Tibial artery (tissue), 4 donors: ENCODE measurements at regions not wholly inside any gene's neighbourhood (a gene's known extent, or its start where the extent isn't known, plus 50 kb on each side); places are given as distances from the start of the nearest gene placed in this dataset.

Source experiments
- DNase-seq, 2 donors: peaks; one replicate each; pipeline ENCODE4 v3.0.0-alpha.2; 2019
- H3K27ac ChIP-seq, 2 donors: fragments of 200-600 bp; sonication (generic) in 1 of 2; 1 replicate in 1 of 2; 2 replicates in 1 of 2; pipeline ENCODE4 v1.5.1; 2018 to 2019; ENCODE audit warnings: mild to moderate bottlenecking in 1 of 2
- H3K27me3 ChIP-seq, 2 donors: fragments of 200-600 bp; sonication (generic) in 1 of 2; one replicate each; pipeline versions ENCODE4 v1.5.1 to v1.6.0; 2016 to 2019
- H3K36me3 ChIP-seq, 3 donors: fragments of 200-600 bp; sonication (generic) in 2 of 3; one replicate each; pipeline ENCODE4 v1.5.1; 2016 to 2019; ENCODE audit warnings: mild to moderate bottlenecking in 2 of 3
- H3K4me1 ChIP-seq, 4 donors: fragments of 200-600 bp; sonication (generic) in 2 of 4; 1 replicate in 3 of 4; 2 replicates in 1 of 4; pipeline ENCODE4 v1.5.1; 2016 to 2019
- H3K4me3 ChIP-seq, 2 donors: fragments of 200-600 bp; sonication (generic) in 1 of 2; 1 replicate in 1 of 2; 2 replicates in 1 of 2; pipeline ENCODE4 v1.5.1; 2018 to 2019; ENCODE audit warnings: mild to moderate bottlenecking in 2 of 2
- H3K9me3 ChIP-seq, 3 donors: fragments of 200-600 bp; sonication (generic) in 1 of 3; one replicate each; pipeline ENCODE4 v1.5.1; 2016 to 2019
- intact Hi-C: fragments of 100-400 bp; cut with DNase I; formaldehyde crosslinking; loops from one replicate; pipeline ENCODE4 v1.15.0; 2023; ENCODE audit warnings: low total_unique reads
- TF ChIP-seq, protein P1 (sequence below), 2 experiments: fragments of 200-600 bp in 1 of 2; fragments of 450-650 bp in 1 of 2; IDR thresholded peaks; one replicate each; pipeline ENCODE4 v1.5.1; 2017 to 2019; ENCODE audit warnings: antibody characterized with exemption in 2 of 2, mild to moderate bottlenecking in 1 of 2, moderate library complexity in 1 of 2

DNA sequence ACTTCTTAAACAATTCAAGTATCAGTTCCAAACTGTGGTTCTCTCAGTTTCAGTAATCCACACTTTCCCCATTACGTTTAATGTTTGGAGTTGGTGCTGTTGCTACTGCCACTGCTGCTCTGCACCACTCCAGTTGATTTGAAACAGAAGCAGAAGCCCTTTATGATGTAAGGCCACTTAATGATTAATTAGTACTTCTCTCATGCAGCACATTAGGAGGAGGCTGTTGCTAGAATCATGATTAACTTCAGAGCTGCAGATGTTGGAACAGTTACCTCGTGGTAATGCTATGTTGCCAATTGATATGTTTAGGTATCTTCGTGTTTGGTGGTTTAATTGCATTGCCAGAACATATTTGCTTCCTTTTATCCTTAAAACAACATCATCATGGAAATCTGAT lies 986.2 kb upstream of the CITED2 start:
- H3K27ac ChIP-seq, result no peak overlapping the region
- TF ChIP-seq, protein P1, sequence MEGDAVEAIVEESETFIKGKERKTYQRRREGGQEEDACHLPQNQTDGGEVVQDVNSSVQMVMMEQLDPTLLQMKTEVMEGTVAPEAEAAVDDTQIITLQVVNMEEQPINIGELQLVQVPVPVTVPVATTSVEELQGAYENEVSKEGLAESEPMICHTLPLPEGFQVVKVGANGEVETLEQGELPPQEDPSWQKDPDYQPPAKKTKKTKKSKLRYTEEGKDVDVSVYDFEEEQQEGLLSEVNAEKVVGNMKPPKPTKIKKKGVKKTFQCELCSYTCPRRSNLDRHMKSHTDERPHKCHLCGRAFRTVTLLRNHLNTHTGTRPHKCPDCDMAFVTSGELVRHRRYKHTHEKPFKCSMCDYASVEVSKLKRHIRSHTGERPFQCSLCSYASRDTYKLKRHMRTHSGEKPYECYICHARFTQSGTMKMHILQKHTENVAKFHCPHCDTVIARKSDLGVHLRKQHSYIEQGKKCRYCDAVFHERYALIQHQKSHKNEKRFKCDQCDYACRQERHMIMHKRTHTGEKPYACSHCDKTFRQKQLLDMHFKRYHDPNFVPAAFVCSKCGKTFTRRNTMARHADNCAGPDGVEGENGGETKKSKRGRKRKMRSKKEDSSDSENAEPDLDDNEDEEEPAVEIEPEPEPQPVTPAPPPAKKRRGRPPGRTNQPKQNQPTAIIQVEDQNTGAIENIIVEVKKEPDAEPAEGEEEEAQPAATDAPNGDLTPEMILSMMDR (IDR thresholded peaks at IDR 0.05), result no peak
- H3K27me3 ChIP-seq, result no peaks in the 10 kb centered on the region
- peaks cover 0 to 3% (median 0%) of the 10 kb centered on the region in 4 donors for H3K4me1 ChIP-seq
- no peak overlapping the region for H3K4me3 ChIP-seq
- DNase-seq, result no peak
- intact Hi-C loops, result no loop called here
- no peaks in the 10 kb centered on the region for H3K36me3 ChIP-seq
- peaks cover 0 to 15% (median 11%) of the 10 kb centered on the region in 3 donors for H3K9me3 ChIP-seq

DNA sequence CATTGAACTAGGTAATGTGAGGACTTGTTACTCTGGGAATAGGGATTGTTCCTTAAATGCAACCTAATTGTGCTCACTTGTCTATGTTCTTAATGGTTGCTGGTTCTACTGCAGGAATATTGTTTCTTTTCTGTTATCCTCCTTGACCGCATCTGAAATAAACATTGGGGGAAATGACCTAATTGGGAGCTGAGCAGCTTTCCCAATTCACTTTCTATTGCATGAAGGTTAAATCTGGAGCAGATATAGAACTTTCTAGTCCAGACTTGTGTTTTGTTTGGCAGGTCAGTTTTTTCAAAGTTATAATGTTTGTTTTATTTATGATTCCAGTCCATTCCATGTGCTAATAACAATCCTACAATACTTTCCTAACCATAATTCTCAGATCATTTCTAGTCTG lies 981.0 kb upstream of the CITED2 start:
- no peaks in the 10 kb centered on the region for H3K27me3 ChIP-seq
- no peaks in the 10 kb centered on the region for H3K9me3 ChIP-seq
- peaks cover 0 to 6% (median 0%) of the 10 kb centered on the region in 4 donors for H3K4me1 ChIP-seq
- H3K27ac ChIP-seq, result no peak overlapping the region
- TF ChIP-seq, protein P1 (IDR thresholded peaks at IDR 0.05), result no peak
- H3K36me3 ChIP-seq, result no peaks in the 10 kb centered on the region
- intact Hi-C loops, result no loop called here
- DNase-seq, result no peak
- no peak overlapping the region for H3K4me3 ChIP-seq

DNA sequence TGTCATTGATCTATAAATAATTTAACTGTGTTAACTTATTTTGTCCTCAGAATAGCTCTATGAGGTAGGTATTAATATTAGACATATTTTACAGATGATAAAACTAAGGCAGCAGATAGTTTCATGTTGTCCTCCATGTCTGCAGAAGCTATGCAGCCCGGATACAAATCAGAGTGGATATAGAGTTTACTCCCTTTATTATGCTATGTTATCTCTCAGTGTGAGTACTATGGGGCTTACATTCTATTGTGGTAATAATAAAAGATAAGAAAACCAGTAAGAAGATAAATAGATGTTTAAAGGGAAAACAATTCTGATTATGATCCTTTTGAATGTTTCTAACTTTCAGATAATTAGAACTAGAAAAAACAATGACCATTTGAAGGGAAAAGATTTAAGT lies 979.8 kb upstream of the CITED2 start:
- DNase-seq, result no peak
- peaks cover 0 to 6% (median 0%) of the 10 kb centered on the region in 4 donors for H3K4me1 ChIP-seq
- TF ChIP-seq, protein P1 (IDR thresholded peaks at IDR 0.05), result no peak
- H3K27ac ChIP-seq, result no peak overlapping the region
- H3K36me3 ChIP-seq, result no peaks in the 10 kb centered on the region
- H3K4me3 ChIP-seq, result no peak overlapping the region
- intact Hi-C loops, result no loop called here
- H3K27me3 ChIP-seq, result no peaks in the 10 kb centered on the region
- H3K9me3 ChIP-seq, result no peaks in the 10 kb centered on the region

DNA sequence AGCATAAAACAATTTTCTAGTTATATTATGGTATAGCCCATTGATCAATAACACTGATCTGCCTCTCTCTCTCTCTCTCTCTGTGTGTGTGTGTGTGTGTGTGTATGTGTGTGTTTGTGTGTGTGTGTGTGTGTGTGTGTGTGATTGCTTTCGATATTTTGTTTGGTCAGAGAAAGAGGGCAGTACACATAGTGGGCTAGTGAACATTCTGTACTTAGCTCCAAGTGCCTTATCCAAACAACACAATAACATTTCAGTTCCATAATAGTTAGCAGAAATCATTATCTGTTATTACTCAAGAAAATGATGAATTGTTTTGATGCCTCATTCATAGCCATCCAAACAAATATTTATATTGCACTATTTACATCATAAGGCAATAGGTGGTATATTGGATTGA lies 979.1 kb upstream of the CITED2 start:
- TF ChIP-seq, protein P1 (IDR thresholded peaks at IDR 0.05), result no peak
- DNase-seq, result no peak
- intact Hi-C loops, result no loop called here
- Histone ChIP-seq H3K4me3 (no peak overlapping the region), H3K36me3 (no peaks in the 10 kb centered on the region), H3K9me3 (no peaks in the 10 kb centered on the region), H3K4me1 (peaks cover 0 to 6% (median 0%) of the 10 kb centered on the region in 4 donors), H3K27me3 (no peaks in the 10 kb centered on the region), H3K27ac (no peak overlapping the region)

DNA sequence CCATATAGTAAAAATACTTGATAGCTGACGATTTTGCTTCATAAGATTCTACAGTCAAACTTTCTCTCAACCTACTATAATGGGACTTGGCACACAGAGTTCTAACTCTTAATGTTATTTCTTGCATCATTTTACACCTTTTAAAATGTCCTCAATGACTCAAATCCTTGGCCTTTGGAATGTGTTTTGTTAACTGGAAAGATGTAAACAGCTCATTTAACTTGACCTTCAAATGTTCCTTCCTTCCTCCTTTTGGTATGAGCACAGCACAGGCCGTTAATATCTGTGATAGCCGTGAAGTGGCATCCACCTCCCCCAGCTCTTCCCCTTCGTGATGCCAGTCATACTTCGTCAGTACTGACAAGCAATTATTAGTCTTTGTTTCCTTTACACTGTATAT lies 972.0 kb upstream of the CITED2 start:
- Histone ChIP-seq H3K27me3 (no peaks in the 10 kb centered on the region), H3K4me1 (peaks cover 0 to 50% (median 0%) of the 10 kb centered on the region in 4 donors), H3K36me3 (no peaks in the 10 kb centered on the region), H3K9me3 (no peaks in the 10 kb centered on the region), H3K4me3 (no peak overlapping the region), H3K27ac (peak overlapping the region in 1 of 2 donors; percentile 43)
- TF ChIP-seq, protein P1 (IDR thresholded peaks at IDR 0.05), result no peak
- no peak for DNase-seq
- intact Hi-C loops, result no loop called here

DNA sequence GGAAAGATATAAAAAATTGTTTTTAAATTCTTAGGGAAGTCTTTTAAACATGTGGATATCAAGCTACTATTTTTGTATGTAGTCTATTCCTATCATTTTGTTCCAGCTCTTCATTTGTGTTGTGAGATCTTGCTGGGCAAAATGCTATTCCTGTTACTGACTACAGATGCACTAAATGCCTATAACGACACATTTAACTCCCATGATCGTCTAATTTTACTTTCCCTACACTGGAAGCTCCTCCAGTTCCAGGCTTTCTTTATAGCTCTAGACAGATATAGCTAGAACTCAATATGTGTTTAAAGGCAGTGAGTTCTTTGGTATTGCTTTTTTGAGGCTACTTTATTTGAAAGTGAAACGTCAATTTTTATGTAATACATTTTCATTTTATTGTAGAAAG lies 971.5 kb upstream of the CITED2 start:
- no peak for DNase-seq
- no peaks in the 10 kb centered on the region for H3K9me3 ChIP-seq
- H3K4me3 ChIP-seq, result no peak overlapping the region
- peaks cover 0 to 50% (median 0%) of the 10 kb centered on the region in 4 donors for H3K4me1 ChIP-seq
- TF ChIP-seq, protein P1 (IDR thresholded peaks at IDR 0.05), result no peak
- peak overlapping the region; percentile 11 to 43 for H3K27ac ChIP-seq
- intact Hi-C loops, result no loop called here
- no peaks in the 10 kb centered on the region for H3K27me3 ChIP-seq
- H3K36me3 ChIP-seq, result no peaks in the 10 kb centered on the region
